ENCODE measurements at regions not wholly inside any gene's neighbourhood (a gene's known extent, or its start where the extent isn't known, plus 50 kb on each side); places are given as distances from the start of the nearest gene placed in this dataset.

GRCh38 chr9:1457460-1457859, 407.3 kb downstream of the DMRT2 start:
- no peaks in the 10 kb centered on the region for H3K4me1 Mint-ChIP-seq
- CTCF ChIA-PET, result no interaction called here
- H3K27ac Mint-ChIP-seq, result no peak overlapping the region
- no peak overlapping the region for H3K4me3 Mint-ChIP-seq
- H3K36me3 Mint-ChIP-seq, result no peaks in the 10 kb centered on the region
- no peaks in the 10 kb centered on the region for H3K9me3 Mint-ChIP-seq
- no peak for DNase-seq
- no peaks in the 10 kb centered on the region for H3K27me3 Mint-ChIP-seq

GRCh38 chr9:1458503-1458902, 408.3 kb downstream of the DMRT2 start:
- DNase-seq, result no peak
- Mint-ChIP-seq H3K9me3 (no peaks in the 10 kb centered on the region), H3K27me3 (no peaks in the 10 kb centered on the region), H3K36me3 (no peaks in the 10 kb centered on the region), H3K4me1 (no peaks in the 10 kb centered on the region), H3K27ac (no peak overlapping the region), H3K4me3 (no peak overlapping the region)
- CTCF ChIA-PET, result no interaction called here

DNA sequence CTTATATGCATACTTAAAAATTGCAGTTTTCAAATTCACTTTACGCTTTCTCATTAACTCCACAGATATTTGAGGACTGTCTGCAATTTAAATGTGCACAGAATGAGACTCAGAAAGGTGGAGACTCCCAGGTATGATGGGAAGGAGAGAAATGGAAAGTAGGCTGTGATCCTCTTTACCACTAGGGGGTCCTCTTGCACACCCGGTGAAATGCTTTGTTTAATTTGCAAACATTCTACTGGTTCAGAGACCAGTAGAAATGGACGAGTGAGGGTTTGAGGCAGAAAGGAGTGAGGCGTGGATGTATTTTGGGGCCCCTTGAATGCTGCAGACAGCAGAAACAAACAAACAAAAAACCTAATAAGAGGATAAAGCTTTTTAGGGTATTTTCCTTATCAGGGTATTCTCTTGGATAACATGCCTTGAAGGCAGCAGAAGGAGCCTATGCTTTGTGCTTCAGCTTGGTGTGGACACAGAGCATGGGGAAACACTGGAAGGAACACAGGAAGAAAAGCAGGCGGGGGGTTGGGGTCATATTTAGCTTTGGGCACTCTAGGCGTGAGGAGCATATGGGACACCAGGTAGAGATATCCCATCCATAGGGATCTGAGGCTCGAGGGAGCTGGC, 410.1 kb downstream of the DMRT2 start:
- no peaks in the 10 kb centered on the region for H3K4me1 Mint-ChIP-seq
- H3K27me3 Mint-ChIP-seq, result no peaks in the 10 kb centered on the region

GRCh38 chr9:1461812-1462211, 411.7 kb downstream of the DMRT2 start:
- Mint-ChIP-seq H3K4me1 (no peaks in the 10 kb centered on the region), H3K36me3 (no peaks in the 10 kb centered on the region), H3K27me3 (no peaks in the 10 kb centered on the region), H3K9me3 (no peaks in the 10 kb centered on the region), H3K4me3 (no peak overlapping the region), H3K27ac (no peak overlapping the region)
- DNase-seq, result no peak
- CTCF ChIA-PET, result no interaction called here

More for the DNA sequence above, 410.1 kb downstream of the DMRT2 start:
- DNase-seq, result no peak
- CTCF ChIA-PET, result interaction anchor here (0.5 to 1.5 kb wide), 2 partner anchors 10 to 479 kb away, joined by 3 to 5 read pairs; no protein-coding TSS in a partner anchor
- H3K36me3 Mint-ChIP-seq, result no peaks in the 10 kb centered on the region
- H3K4me3 Mint-ChIP-seq, result no peak overlapping the region
- H3K27ac Mint-ChIP-seq, result no peak overlapping the region
- no peaks in the 10 kb centered on the region for H3K9me3 Mint-ChIP-seq

DNA sequence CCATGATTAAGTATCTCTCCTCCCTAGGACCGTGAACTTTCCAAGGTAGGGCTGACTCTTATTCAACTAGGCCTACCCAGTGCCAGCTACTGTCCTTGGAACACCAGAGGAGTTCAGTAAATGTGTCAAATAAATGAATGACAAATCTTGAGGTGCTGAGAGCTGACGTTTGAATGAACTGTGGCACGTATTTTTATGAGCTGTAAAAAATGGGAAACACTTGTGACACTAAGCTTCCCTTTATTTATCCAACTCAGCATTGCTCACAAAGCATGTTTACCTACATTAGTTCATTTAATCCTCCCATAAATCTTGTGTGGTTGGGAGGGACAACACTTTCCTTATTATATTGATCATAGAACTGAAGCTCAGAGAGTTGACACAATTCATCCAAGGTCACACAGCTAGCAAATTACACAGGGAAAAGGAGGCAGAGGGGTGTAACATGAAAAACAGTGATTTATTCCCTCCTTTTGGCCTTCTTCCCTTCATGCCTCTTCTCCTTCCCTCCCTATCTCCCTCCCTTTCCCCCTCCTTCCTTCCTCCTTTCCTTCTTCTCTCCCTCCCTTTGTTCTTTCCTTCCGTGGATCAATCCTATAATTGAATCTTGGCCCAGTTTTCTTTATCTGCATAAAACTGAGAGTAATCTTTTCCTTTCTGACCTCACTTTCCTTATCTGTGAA, 412.6 kb downstream of the DMRT2 start:
- CTCF ChIA-PET, result no interaction called here
- Mint-ChIP-seq H3K4me3 (no peak overlapping the region), H3K27ac (no peak overlapping the region), H3K36me3 (no peaks in the 10 kb centered on the region), H3K9me3 (no peaks in the 10 kb centered on the region), H3K4me1 (no peaks in the 10 kb centered on the region), H3K27me3 (no peaks in the 10 kb centered on the region)
- no peak for DNase-seq

GRCh38 chr9:1469996-1470395, 419.8 kb downstream of the DMRT2 start:
- no peak for DNase-seq
- Mint-ChIP-seq H3K4me3 (no peak overlapping the region), H3K9me3 (no peaks in the 10 kb centered on the region), H3K27me3 (no peaks in the 10 kb centered on the region), H3K4me1 (no peaks in the 10 kb centered on the region), H3K27ac (no peak overlapping the region), H3K36me3 (no peaks in the 10 kb centered on the region)
- CTCF ChIA-PET, result interaction anchor here (0.7 kb wide), 1 partner anchor 10 kb away, joined by 3 read pairs; no protein-coding TSS in a partner anchor

DNA sequence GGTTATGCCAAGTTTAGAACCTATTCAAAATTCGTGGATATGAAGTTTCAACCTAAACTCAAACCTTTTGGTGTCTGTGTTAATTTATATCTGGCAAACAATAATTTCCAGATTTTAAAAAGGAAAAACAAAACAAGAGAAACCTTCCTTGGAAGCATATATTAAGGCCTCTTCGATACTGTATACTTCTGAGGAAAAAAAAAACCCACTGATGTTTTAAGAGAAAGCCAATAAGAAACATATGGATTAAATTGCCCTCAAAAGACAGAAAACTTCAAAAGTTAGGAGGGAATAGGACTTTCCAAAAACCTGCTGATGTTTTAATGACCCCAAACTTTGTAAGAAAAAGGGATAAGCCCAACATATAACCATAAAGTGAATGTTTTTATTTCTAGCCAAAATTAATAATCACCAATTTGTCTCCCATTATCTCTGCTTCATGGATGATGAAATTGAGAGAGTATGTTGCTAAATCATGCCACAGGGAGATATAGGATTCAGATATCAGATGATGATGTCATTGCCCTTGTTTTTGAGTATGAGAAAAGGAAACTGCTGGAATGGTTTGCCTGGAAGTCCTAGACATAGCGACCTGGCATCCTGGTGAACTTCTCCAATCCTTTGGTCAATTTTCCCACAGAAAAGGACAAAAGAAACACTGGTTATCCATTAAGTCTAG, 423.9 kb downstream of the DMRT2 start:
- H3K36me3 Mint-ChIP-seq, result no peaks in the 10 kb centered on the region
- no peaks in the 10 kb centered on the region for H3K9me3 Mint-ChIP-seq
- H3K4me1 Mint-ChIP-seq, result no peaks in the 10 kb centered on the region
- H3K27me3 Mint-ChIP-seq, result no peaks in the 10 kb centered on the region
- H3K27ac Mint-ChIP-seq, result no peak overlapping the region
- no peak overlapping the region for H3K4me3 Mint-ChIP-seq
- CTCF ChIA-PET, result no interaction called here
- no peak for DNase-seq

GRCh38 chr9:1474671-1475070, 424.5 kb downstream of the DMRT2 start:
- Mint-ChIP-seq H3K4me1 (no peaks in the 10 kb centered on the region), H3K27me3 (no peaks in the 10 kb centered on the region), H3K4me3 (no peak overlapping the region), H3K36me3 (no peaks in the 10 kb centered on the region), H3K9me3 (no peaks in the 10 kb centered on the region), H3K27ac (no peak overlapping the region)
- no peak for DNase-seq
- CTCF ChIA-PET, result no interaction called here

GRCh38 chr9:1490341-1491232, 440.4 kb downstream of the DMRT2 start:
- Mint-ChIP-seq H3K27me3 (no peaks in the 10 kb centered on the region), H3K27ac (no peak overlapping the region), H3K4me3 (no peak overlapping the region), H3K4me1 (no peaks in the 10 kb centered on the region), H3K36me3 (no peaks in the 10 kb centered on the region), H3K9me3 (no peaks in the 10 kb centered on the region)
- DNase-seq, result no peak
- CTCF ChIA-PET, result no interaction called here

DNA sequence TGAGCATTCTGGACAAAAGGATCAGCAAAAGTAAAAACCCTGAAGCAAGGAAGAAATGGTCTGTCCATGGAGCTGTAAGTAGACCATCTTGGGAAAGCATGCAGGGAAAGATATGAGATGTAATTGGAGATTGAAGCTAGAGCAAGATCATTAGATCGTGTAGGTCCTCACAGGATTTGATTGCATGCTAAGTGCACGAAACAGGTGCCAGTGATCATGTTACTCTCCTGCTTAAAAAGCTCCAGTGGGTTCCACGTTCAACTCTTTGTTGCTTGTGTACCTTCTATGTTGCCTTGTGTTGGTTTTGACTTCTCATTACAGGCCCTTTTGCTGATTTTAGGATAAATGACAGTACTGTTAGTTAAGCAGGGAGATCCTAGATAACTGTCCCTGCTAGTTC, 442.0 kb downstream of the DMRT2 start:
- CTCF ChIA-PET, result no interaction called here
- DNase-seq, result no peak
- no peak overlapping the region for H3K27ac Mint-ChIP-seq
- H3K9me3 Mint-ChIP-seq, result no peaks in the 10 kb centered on the region
- no peaks in the 10 kb centered on the region for H3K27me3 Mint-ChIP-seq
- H3K4me3 Mint-ChIP-seq, result no peak overlapping the region
- no peaks in the 10 kb centered on the region for H3K4me1 Mint-ChIP-seq
- H3K36me3 Mint-ChIP-seq, result no peaks in the 10 kb centered on the region

- H3K27me3 Mint-ChIP-seq, result no peaks in the 10 kb centered on the region
- no peak overlapping the region for H3K27ac Mint-ChIP-seq
- H3K4me3 Mint-ChIP-seq, result no peak overlapping the region
- no peak for DNase-seq
- H3K4me1 Mint-ChIP-seq, result no peaks in the 10 kb centered on the region
- CTCF ChIA-PET, result no interaction called here
- H3K9me3 Mint-ChIP-seq, result no peaks in the 10 kb centered on the region
- no peaks in the 10 kb centered on the region for H3K36me3 Mint-ChIP-seq
These were observed 445.3 kb downstream of the DMRT2 start for GRCh38 chr9:1495282-1496030.

DNA sequence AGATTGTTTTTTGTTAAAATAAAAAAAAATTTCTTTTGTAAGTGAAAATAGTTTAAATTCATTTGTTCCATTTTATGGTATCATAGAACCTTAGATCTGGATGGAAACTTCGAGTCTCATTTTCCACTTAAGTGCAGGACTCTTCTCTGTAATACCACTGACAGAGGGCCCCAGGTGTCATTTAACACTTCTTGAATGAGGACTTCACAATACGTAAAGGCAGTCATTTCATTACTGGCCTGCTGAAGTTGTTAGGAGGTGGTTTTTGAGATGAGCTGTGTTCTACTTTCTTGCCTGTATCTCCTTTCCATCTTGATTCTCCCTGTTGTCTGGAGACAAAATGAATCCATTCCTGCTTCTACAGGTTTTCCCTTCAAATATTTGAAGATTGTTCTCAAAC, 455.3 kb downstream of the DMRT2 start:
- CTCF ChIA-PET, result no interaction called here
- DNase-seq, result no peak
- Mint-ChIP-seq H3K27ac (no peak overlapping the region), H3K4me1 (no peaks in the 10 kb centered on the region), H3K36me3 (no peaks in the 10 kb centered on the region), H3K4me3 (no peak overlapping the region), H3K27me3 (no peaks in the 10 kb centered on the region), H3K9me3 (no peaks in the 10 kb centered on the region)

- no peaks in the 10 kb centered on the region for H3K9me3 Mint-ChIP-seq
- DNase-seq, result no peak
These were observed 460.6 kb downstream of the DMRT2 start for GRCh38 chr9:1510712-1511111.

GRCh38 chr9:1513105-1513504, 462.9 kb downstream of the DMRT2 start:
- H3K27me3 Mint-ChIP-seq, result no peaks in the 10 kb centered on the region
- H3K9me3 Mint-ChIP-seq, result no peaks in the 10 kb centered on the region
- no peaks in the 10 kb centered on the region for H3K36me3 Mint-ChIP-seq
- H3K4me3 Mint-ChIP-seq, result no peak overlapping the region
- no peak for DNase-seq
- peaks cover 4% of the 10 kb centered on the region for H3K4me1 Mint-ChIP-seq
- no peak overlapping the region for H3K27ac Mint-ChIP-seq
- CTCF ChIA-PET, result no interaction called here

More at GRCh38 chr9:1510712-1511111, 460.6 kb downstream of the DMRT2 start:
- H3K4me1 Mint-ChIP-seq, result peaks cover 4% of the 10 kb centered on the region
- no peak overlapping the region for H3K4me3 Mint-ChIP-seq
- no peak overlapping the region for H3K27ac Mint-ChIP-seq
- CTCF ChIA-PET, result no interaction called here
- no peaks in the 10 kb centered on the region for H3K36me3 Mint-ChIP-seq
- no peaks in the 10 kb centered on the region for H3K27me3 Mint-ChIP-seq
